B cell (primary cell): ENCODE measurements at regions not wholly inside any gene's neighbourhood (a gene's known extent, or its start where the extent isn't known, plus 50 kb on each side); places are given as distances from the start of the nearest gene placed in this dataset.

Experiments used
- ATAC-seq: fragments of 200-7000 bp; cut with Tn5 transposase; one replicate; pipeline ENCODE4 v1.10.0; 2021; ENCODE audit warnings: low read depth, mild to moderate bottlenecking, moderate number of reproducible peaks, moderate library complexity
- CTCF ChIA-PET: fragments of 350-600 bp; sonication (Branson Sonifier 250); formaldehyde crosslinking; loops from one replicate; lab custom pipeline; 2021; ENCODE audit warnings: antibody characterized with exemption, inconsistent platforms; lab: Charles Lee
- POLR2A ChIA-PET: fragments of 350-600 bp; sonication (Branson Sonifier 250); formaldehyde crosslinking; loops from one replicate; lab custom pipeline; 2021; ENCODE audit warnings: antibody characterized with exemption; lab: Charles Lee
- DNase-seq: peaks from one replicate; pipeline ENCODE4 v3.0.0; 2013
- H2AFZ ChIP-seq: 2 replicates; pipeline ENCODE4 v1.6.1; 2012; ENCODE audit warnings: mild to moderate bottlenecking, low read depth, low read length; ENCODE audit not compliant: insufficient read depth, poor library complexity, severe bottlenecking
- H3K27ac ChIP-seq, 2 donors: 1 replicate in 1 of 2; 2 replicates in 1 of 2; pipeline ENCODE4 v1.5.1; 2012 to 2013; ENCODE audit warnings: low read length in 2 of 2, mild to moderate bottlenecking in 2 of 2, moderate library complexity in 1 of 2
- H3K27me3 ChIP-seq, 4 experiments: fragments of 200-600 bp in 1 of 4; sonication (generic) in 1 of 4; replicated peaks in 1 of 4; 1 replicate in 2 of 4; 2 replicates in 2 of 4; pipeline versions ENCODE4 v1.6.1 to v1.7.0; 2013 to 2016; ENCODE audit warnings: low read length in 3 of 4, mild to moderate bottlenecking in 2 of 4, mixed read lengths in 1 of 4, moderate library complexity in 1 of 4; ENCODE audit not compliant: insufficient read depth in 4 of 4, control insufficient read depth in 3 of 4; ENCODE audit errors: control extremely low read depth in 1 of 4
- H3K36me3 ChIP-seq, 2 experiments: replicated peaks in 1 of 2; 1 replicate in 1 of 2; 2 replicates in 1 of 2; pipeline versions ENCODE4 v1.6.1 to v1.7.1; 2013; ENCODE audit warnings: low read length in 1 of 2; ENCODE audit not compliant: insufficient read depth in 2 of 2, control insufficient read depth in 1 of 2; ENCODE audit errors: control extremely low read depth in 1 of 2, extremely low read depth in 1 of 2
- H3K4me1 ChIP-seq, 2 donors: fragments of 200-600 bp in 1 of 2; sonication (generic) in 1 of 2; 1 replicate in 1 of 2; 2 replicates in 1 of 2; pipeline versions ENCODE4 v1.5.1 to v1.6.1; 2013 to 2017; ENCODE audit warnings: low read length in 2 of 2; ENCODE audit not compliant: control insufficient read depth in 2 of 2, insufficient read depth in 2 of 2
- H3K4me2 ChIP-seq: replicated peaks from 2 replicates; pipeline ENCODE3; 2012; ENCODE audit warnings: mild to moderate bottlenecking, low read depth, low read length; ENCODE audit not compliant: poor library complexity, severe bottlenecking
- H3K4me3 ChIP-seq, 5 experiments: fragments of 200-600 bp in 1 of 5; sonication (generic) in 1 of 5; 1 replicate in 3 of 5; 2 replicates in 2 of 5; pipeline versions ENCODE4 v1.5.1 to v1.7.0; 2011 to 2016; ENCODE audit warnings: low read length in 4 of 5, mild to moderate bottlenecking in 4 of 5, low read depth in 2 of 5, control low read depth in 1 of 5, moderate library complexity in 1 of 5; ENCODE audit not compliant: insufficient read depth in 1 of 5; ENCODE audit errors: control extremely low read depth in 1 of 5, extremely low read depth in 1 of 5
- H3K79me2 ChIP-seq: fragments of 200-600 bp; sonication (generic); one replicate; pipeline ENCODE4 v1.6.0; 2016; ENCODE audit warnings: low read length; ENCODE audit not compliant: control insufficient read depth, insufficient read depth
- H3K9ac ChIP-seq: fragments of 200-600 bp; sonication (generic); 2 replicates; pipeline ENCODE4 v1.6.1; 2017; ENCODE audit warnings: mild to moderate bottlenecking, low read length, moderate library complexity
- H3K9me3 ChIP-seq, 3 donors: one replicate each; pipeline versions ENCODE4 v1.6.1 to v1.7.1; 2013; ENCODE audit warnings: low read length in 2 of 3; ENCODE audit not compliant: control insufficient read depth in 2 of 3, insufficient read depth in 1 of 3; ENCODE audit errors: control extremely low read depth in 1 of 3
- H4K20me1 ChIP-seq: 2 replicates; pipeline ENCODE4 v1.6.0; 2012; ENCODE audit warnings: mild to moderate bottlenecking, low read length; ENCODE audit not compliant: insufficient read depth, control insufficient read depth, poor library complexity, severe bottlenecking
- H3K27ac Mint-ChIP-seq: one replicate; pipeline ENCODE4 v1.8.0; 2021; ENCODE audit warnings: mixed read lengths
- H3K27me3 Mint-ChIP-seq: one replicate; pipeline ENCODE4 v1.8.0; 2021; ENCODE audit warnings: mixed read lengths
- H3K4me1 Mint-ChIP-seq: one replicate; pipeline ENCODE4 v1.8.0; 2021; ENCODE audit warnings: mixed read lengths
- H3K4me3 Mint-ChIP-seq: one replicate; pipeline ENCODE4 v1.8.0; 2021; ENCODE audit warnings: mixed read lengths
- H3K9me3 Mint-ChIP-seq: one replicate; pipeline ENCODE4 v1.8.0; 2022; ENCODE audit warnings: mixed read lengths; ENCODE audit not compliant: insufficient read depth
- CTCF ChIP-seq: fragments of 200-600 bp; IDR thresholded peaks from one replicate; pipeline ENCODE4 v1.8.0; 2022; ENCODE audit warnings: antibody characterized with exemption, mild to moderate bottlenecking
- EZH2 ChIP-seq: IDR thresholded peaks from 2 replicates; pipeline ENCODE4 v1.6.1; 2012; ENCODE audit warnings: borderline replicate concordance, low read depth, mild to moderate bottlenecking, moderate library complexity, low read length; ENCODE audit not compliant: insufficient read depth, poor library complexity, severe bottlenecking
- WGBS: methylation state at CpG from one replicate; pipeline ENCODE4 v1.1.5; 2013; ENCODE audit warnings: missing lambda C conversion rate; ENCODE audit not compliant: insufficient coverage; 5-methylcytosine and 5-hydroxymethylcytosine counted together
- intact Hi-C: fragments of 100-400 bp; cut with micrococcal nuclease; formaldehyde crosslinking; loops from one replicate; pipeline ENCODE4 v1.10.0; 2022

- H3K4me1 ChIP-seq, result no peaks in the 10 kb centered on the region
- intact Hi-C loops, result no loop called here
These were observed 106.5 kb downstream of the TMEM170B start for GRCh38 chr6:11644071-11644470.

GRCh38 chr6:11644601-11645000 is 107.1 kb downstream of the TMEM170B start:
- ATAC-seq (no peak), DNase-seq (no peak)
- H3K4me1 Mint-ChIP-seq, result no peaks in the 10 kb centered on the region
- Histone ChIP-seq H3K27ac (no peak overlapping the region), H2AFZ (no peak overlapping the region), H3K79me2 (no peaks in the 10 kb centered on the region), H3K4me3 (no peak overlapping the region), H4K20me1 (no peaks in the 10 kb centered on the region), H3K9me3 (peaks cover 0 to 4% (median 0%) of the 10 kb centered on the region in 3 donors), H3K9ac (no peak overlapping the region), H3K36me3 (no peaks in the 10 kb centered on the region), H3K27me3 (no peaks in the 10 kb centered on the region), H3K4me2 (no peak overlapping the region), H3K4me1 (no peaks in the 10 kb centered on the region)
- no CpG with 5 or more reads among the region's 4 CpGs for WGBS
- POLR2A ChIA-PET, result no interaction called here
- no peaks in the 10 kb centered on the region for H3K9me3 Mint-ChIP-seq
- CTCF ChIA-PET, result interaction anchor here (0.7 to 1.1 kb wide), 3 partner anchors 9 to 1551 kb away, joined by 3 to 5 read pairs (median 5); no protein-coding TSS in a partner anchor
- H3K27me3 Mint-ChIP-seq, result peaks cover 17% of the 10 kb centered on the region
- no peak overlapping the region for H3K4me3 Mint-ChIP-seq
- no peak for TF ChIP-seq EZH2
- no peak overlapping the region for H3K27ac Mint-ChIP-seq
- intact Hi-C loops, result no loop called here

More at GRCh38 chr6:11644071-11644470, 106.5 kb downstream of the TMEM170B start:
- Histone ChIP-seq H3K9ac (no peak overlapping the region), H3K4me2 (no peak overlapping the region), H4K20me1 (no peaks in the 10 kb centered on the region), H3K4me3 (no peak overlapping the region), H3K79me2 (no peaks in the 10 kb centered on the region), H3K9me3 (peaks cover 0 to 3% (median 0%) of the 10 kb centered on the region in 3 donors), H3K27ac (no peak overlapping the region), H3K36me3 (no peaks in the 10 kb centered on the region), H2AFZ (no peak overlapping the region), H3K27me3 (no peaks in the 10 kb centered on the region)
- Mint-ChIP-seq H3K27ac (no peak overlapping the region), H3K4me3 (no peak overlapping the region), H3K4me1 (no peaks in the 10 kb centered on the region), H3K9me3 (no peaks in the 10 kb centered on the region), H3K27me3 (peaks cover 17% of the 10 kb centered on the region)
- no peak for DNase-seq
- whole genome bisulfite sequencing, result no CpG with 5 or more reads among the region's 2 CpGs
- no peak for ATAC-seq
- CTCF ChIA-PET, result interaction anchor here (2.0 kb wide), 1 partner anchor 11 kb away, joined by 11 read pairs; no protein-coding TSS in a partner anchor
- TF ChIP-seq EZH2, result no peak
- TF ChIP-seq CTCF, result no peak
- POLR2A ChIA-PET, result no interaction called here
